ENCODE measurements at regions not wholly inside any gene's neighbourhood (a gene's known extent, or its start where the extent isn't known, plus 50 kb on each side); places are given as distances from the start of the nearest gene placed in this dataset.

- TF ChIP-seq, protein P1, sequence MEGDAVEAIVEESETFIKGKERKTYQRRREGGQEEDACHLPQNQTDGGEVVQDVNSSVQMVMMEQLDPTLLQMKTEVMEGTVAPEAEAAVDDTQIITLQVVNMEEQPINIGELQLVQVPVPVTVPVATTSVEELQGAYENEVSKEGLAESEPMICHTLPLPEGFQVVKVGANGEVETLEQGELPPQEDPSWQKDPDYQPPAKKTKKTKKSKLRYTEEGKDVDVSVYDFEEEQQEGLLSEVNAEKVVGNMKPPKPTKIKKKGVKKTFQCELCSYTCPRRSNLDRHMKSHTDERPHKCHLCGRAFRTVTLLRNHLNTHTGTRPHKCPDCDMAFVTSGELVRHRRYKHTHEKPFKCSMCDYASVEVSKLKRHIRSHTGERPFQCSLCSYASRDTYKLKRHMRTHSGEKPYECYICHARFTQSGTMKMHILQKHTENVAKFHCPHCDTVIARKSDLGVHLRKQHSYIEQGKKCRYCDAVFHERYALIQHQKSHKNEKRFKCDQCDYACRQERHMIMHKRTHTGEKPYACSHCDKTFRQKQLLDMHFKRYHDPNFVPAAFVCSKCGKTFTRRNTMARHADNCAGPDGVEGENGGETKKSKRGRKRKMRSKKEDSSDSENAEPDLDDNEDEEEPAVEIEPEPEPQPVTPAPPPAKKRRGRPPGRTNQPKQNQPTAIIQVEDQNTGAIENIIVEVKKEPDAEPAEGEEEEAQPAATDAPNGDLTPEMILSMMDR (IDR thresholded peaks at IDR 0.05) = peak in 1 of 6 experiments; percentile 16
- TF ChIP-seq POLR2A (IDR thresholded peaks at IDR 0.05) = no peak
- Histone ChIP-seq H3K4me1 (peaks cover 0 to 10% (median 2%) of the 10 kb centered on the region in 4 donors), H3K9me3 (no peaks in the 10 kb centered on the region), H3K27ac (peak overlapping the region in 3 of 4 donors; percentile 40 to 77 (median 75)), H3K4me3 (no peak overlapping the region), H3K27me3 (no peaks in the 10 kb centered on the region), H3K36me3 (no peaks in the 10 kb centered on the region)
- peak in 1 of 3 donors; percentile 69 for DNase-seq
These were observed 242.4 kb downstream of the ALDH8A1 start for GRCh38 chr6:134707342-134708031.

DNA sequence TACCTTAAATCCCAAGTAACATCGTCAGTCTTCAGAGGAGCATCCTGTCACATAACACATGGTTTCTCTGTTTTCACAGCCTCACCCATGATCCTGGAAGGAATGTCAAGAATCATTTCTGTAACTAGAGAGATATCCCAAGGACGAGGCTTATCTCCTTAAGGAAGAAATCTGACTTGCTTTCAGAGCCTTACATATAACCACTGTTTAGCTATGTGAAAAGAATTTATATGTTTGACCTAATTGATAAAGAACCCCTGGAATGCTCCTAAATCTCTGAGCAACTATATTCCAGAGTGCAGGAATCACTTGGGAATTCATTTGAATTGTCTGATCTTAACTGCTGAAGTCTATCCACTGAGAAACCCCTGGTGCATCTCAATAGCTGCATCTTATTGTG lies 243.1 kb downstream of the ALDH8A1 start:
- no peak for TF ChIP-seq POLR2A (IDR thresholded peaks at IDR 0.05)
- TF ChIP-seq, protein P1 (IDR thresholded peaks at IDR 0.05) = no peak
- DNase-seq = no peak
- Histone ChIP-seq H3K27ac (peak overlapping the region in 2 of 4 donors; percentile 47 to 77), H3K4me1 (peaks cover 0 to 10% (median 2%) of the 10 kb centered on the region in 4 donors), H3K9me3 (no peaks in the 10 kb centered on the region), H3K36me3 (no peaks in the 10 kb centered on the region), H3K4me3 (no peak overlapping the region), H3K27me3 (no peaks in the 10 kb centered on the region)

GRCh38 chr6:134706153-134706552 lies 243.7 kb downstream of the ALDH8A1 start:
- no peak for TF ChIP-seq POLR2A (IDR thresholded peaks at IDR 0.05)
- TF ChIP-seq, protein P1 (IDR thresholded peaks at IDR 0.05) = no peak
- Histone ChIP-seq H3K9me3 (no peaks in the 10 kb centered on the region), H3K4me3 (no peak overlapping the region), H3K27me3 (no peaks in the 10 kb centered on the region), H3K4me1 (peaks cover 0 to 10% (median 2%) of the 10 kb centered on the region in 4 donors), H3K36me3 (no peaks in the 10 kb centered on the region), H3K27ac (no peak overlapping the region)
- DNase-seq = no peak

DNA sequence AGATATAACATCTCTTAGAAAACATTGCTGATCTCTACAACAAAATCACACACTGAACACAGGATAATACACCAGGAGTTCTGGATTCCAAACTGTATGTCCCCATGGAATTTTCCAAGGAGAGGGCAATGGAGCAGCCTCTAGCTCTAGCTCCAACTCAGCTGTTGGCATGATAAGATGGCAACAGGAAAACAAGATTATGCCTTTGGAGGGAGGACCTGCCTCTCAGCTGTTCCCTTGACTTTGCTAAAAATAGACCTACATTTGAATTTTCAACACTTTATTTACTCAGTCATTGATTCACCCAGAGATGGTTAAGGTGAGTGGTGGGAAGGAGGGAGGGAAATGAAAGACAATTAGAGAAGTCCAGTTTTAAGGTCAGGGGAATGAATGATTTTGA lies 246.7 kb downstream of the ALDH8A1 start:
- Histone ChIP-seq H3K27me3 (no peaks in the 10 kb centered on the region), H3K36me3 (no peaks in the 10 kb centered on the region), H3K4me3 (no peak overlapping the region), H3K4me1 (peaks cover 0 to 4% (median 2%) of the 10 kb centered on the region in 4 donors), H3K9me3 (no peaks in the 10 kb centered on the region), H3K27ac (no peak overlapping the region)
- no peak for DNase-seq
- TF ChIP-seq, protein P1 (IDR thresholded peaks at IDR 0.05) = no peak
- TF ChIP-seq POLR2A (IDR thresholded peaks at IDR 0.05) = no peak

DNA sequence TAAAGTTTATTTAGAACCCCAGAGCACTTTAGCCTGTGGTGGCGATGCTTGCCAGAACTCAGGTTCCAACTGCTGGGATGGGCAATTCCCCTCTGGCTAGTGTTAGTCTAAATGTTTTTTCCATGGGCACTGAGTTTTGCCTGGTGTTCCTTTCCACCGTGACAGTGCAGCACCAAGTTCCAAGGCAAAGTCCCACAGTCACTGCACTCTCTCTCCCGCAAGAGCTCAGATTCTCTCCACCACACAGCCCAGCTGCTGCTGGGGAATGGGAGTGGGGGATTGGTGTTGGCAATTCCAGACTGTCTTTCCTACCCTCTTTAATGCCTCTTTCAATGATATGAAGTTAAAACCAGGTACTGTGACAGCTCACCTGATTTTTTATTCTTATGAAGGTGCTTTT lies 247.6 kb downstream of the ALDH8A1 start:
- no peak overlapping the region for H3K4me3 ChIP-seq
- H3K9me3 ChIP-seq = no peaks in the 10 kb centered on the region
- H3K4me1 ChIP-seq = peaks cover 0 to 3% (median 0%) of the 10 kb centered on the region in 4 donors
- H3K27ac ChIP-seq = no peak overlapping the region
- no peaks in the 10 kb centered on the region for H3K27me3 ChIP-seq
- TF ChIP-seq POLR2A (IDR thresholded peaks at IDR 0.05) = no peak
- TF ChIP-seq, protein P1 (IDR thresholded peaks at IDR 0.05) = no peak
- no peaks in the 10 kb centered on the region for H3K36me3 ChIP-seq
- no peak for DNase-seq

All from Peyer's patch (tissue), 4 donors.